GM04503 (cell line): ENCODE measurements at regions not wholly inside any gene's neighbourhood (a gene's known extent, or its start where the extent isn't known, plus 50 kb on each side); places are given as distances from the start of the nearest gene placed in this dataset.
"Not testable (repeated sequence)": the region's sequence is repeated elsewhere in the genome, so short reads cannot be mapped to it uniquely, and the experiment has no call there.

Source experiments
- DNase-seq: peaks from one replicate; pipeline ENCODE4 v3.0.0-alpha.2; 2012; ENCODE audit warnings: low read depth

- no peak for DNase-seq
These were observed 229.9 kb upstream of the DTNA start for GRCh38 chr18:34480162-34480700.

DNA sequence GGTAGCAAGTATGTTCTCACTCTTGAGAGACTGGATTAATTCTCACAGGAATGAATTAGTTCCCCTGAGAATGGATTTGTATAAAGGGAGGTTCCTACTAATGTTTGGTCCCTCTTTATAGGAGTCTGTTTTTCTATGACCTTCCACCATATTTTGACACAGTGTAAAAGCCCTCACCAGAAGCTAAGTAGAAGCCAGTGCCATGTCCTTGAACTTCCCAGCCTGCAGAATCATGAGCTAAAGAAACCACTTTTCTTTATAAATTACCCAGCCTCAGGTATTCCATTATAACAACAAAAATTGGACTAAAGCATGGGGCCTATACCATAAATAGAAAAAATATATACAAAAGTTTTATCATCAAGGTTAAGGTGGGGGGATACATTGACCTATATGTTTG lies 227.9 kb upstream of the DTNA start:
- DNase-seq, result no peak

GRCh38 chr18:34483198-34483597 lies 226.9 kb upstream of the DTNA start:
- no peak for DNase-seq

GRCh38 chr18:34491719-34492118 lies 218.4 kb upstream of the DTNA start:
- no peak for DNase-seq

DNA sequence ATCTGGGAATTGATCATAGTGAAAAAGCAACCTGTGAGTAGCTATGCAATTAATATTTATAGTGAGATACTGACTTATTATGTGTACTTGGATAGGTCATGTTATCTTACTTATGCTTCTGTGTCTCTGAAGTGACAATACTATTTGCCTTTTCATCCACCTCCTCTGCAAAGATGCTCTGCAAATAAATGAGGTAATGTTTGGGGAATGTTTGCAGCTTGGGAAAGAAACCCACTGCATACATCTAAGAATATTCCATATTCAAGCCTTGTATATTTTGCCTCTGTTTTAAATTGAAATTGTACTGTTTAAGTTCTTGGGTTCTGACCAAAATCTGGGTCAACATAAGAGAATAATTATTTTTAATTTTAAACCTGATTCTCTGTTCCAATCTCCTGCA lies 217.4 kb upstream of the DTNA start:
- DNase-seq, result no peak

DNA sequence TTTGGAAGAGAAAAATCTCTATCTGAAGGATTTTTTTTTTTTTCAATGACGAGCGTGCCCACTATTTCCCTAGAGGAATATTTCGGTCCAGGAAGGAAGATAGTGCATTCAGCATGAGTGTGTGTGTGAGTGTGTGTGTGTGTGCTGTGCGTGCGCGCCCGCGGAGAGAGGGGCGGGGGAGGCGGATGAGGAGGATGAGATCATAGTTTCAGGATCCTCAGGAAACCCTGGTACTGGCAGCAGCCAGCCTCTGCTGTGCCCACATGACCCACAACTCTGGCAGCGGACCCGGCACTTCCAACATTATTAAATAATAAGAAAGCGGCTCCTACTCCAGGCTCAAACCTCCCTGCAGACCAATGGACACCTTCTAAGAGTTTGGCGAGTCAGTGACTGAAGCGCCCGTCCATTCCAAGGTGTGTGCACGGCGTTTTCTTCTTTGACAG lies 217.0 kb upstream of the DTNA start:
- peak; percentile 5 for DNase-seq

GRCh38 chr18:34493566-34494358 lies 216.3 kb upstream of the DTNA start:
- no peak for DNase-seq

GRCh38 chr18:34494359-34494696 lies 215.8 kb upstream of the DTNA start:
- DNase-seq, result no peak

- no peak for DNase-seq
These were observed 214.6 kb upstream of the DTNA start for GRCh38 chr18:34495506-34495905.

DNA sequence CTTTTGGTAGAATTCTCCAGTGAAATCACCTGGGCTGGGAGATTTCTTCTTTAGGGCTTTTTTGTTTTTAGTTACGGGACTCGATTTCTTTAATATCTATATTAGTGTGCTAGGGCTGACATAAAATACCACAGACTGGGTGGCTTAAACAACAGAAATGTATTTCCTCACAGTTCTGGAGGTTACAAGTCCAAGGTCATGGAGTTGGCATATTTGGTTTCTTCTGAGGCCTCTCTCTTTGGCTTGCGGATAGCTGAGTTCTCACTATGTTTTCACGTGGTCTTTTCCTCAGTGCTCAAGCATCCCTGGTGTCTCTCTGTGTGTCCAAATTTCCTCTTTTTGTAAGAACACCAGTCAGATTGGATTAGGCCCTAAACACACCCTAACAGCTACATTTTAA lies 208.5 kb upstream of the DTNA start:
- DNase-seq, result no peak

GRCh38 chr18:34506198-34506597 lies 203.9 kb upstream of the DTNA start:
- DNase-seq, result no peak

- no peak for DNase-seq
These were observed 200.9 kb upstream of the DTNA start for GRCh38 chr18:34509163-34509562.

- no peak for DNase-seq
These were observed 200.1 kb upstream of the DTNA start for GRCh38 chr18:34509879-34510586.

- DNase-seq, result no peak
These were observed 199.2 kb upstream of the DTNA start for GRCh38 chr18:34510926-34511325.

GRCh38 chr18:34511435-34511834 lies 198.7 kb upstream of the DTNA start:
- DNase-seq, result no peak

- DNase-seq, result no peak
These were observed 198.2 kb upstream of the DTNA start for GRCh38 chr18:34511879-34512278.

GRCh38 chr18:34514238-34514637 lies 195.9 kb upstream of the DTNA start:
- no peak for DNase-seq

DNA sequence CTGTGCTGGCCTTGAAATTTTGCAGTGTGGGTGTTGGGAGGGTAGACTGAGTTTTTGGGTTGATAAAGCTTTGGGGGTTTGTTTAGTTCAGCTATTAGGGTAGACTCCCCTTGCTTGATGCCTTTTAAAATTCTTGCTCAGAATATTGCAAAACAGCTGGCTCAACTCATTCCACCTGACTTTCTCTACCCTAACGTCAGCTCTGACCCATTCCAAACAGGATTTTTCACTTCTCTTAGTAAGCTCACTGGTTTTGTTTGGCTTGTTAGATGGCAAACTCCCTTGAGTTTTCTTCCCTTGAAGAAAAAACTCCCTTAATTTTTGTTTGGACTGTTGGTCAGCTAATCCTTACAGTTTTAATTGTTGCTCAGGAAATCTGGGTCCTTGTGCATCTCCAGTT lies 195.1 kb upstream of the DTNA start:
- no peak for DNase-seq

- DNase-seq, result not testable (repeated sequence)
These were observed 193.7 kb upstream of the DTNA start for GRCh38 chr18:34516355-34516754.

DNA sequence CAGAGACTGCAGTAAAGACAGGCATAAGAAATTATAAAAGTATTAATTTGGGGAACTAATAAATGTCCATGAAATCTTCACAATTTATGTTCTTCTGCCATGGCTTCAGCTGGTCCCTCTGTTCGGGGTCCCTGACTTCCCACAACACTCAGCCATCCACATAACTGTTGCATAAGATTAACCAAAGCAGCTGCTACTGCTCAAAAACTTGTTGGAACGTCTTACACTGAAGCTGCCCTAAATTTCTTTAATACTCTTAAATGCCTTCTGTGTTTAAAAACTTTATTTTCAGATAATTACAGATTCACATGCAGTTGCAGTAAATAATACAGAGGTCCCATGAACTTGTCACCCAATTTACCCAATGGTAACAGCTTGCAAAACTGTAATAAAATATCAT lies 193.1 kb upstream of the DTNA start:
- DNase-seq, result not testable (repeated sequence)

- no peak for DNase-seq
These were observed 189.1 kb upstream of the DTNA start for GRCh38 chr18:34521040-34521439.

GRCh38 chr18:34522603-34523002 lies 187.5 kb upstream of the DTNA start:
- no peak for DNase-seq

DNA sequence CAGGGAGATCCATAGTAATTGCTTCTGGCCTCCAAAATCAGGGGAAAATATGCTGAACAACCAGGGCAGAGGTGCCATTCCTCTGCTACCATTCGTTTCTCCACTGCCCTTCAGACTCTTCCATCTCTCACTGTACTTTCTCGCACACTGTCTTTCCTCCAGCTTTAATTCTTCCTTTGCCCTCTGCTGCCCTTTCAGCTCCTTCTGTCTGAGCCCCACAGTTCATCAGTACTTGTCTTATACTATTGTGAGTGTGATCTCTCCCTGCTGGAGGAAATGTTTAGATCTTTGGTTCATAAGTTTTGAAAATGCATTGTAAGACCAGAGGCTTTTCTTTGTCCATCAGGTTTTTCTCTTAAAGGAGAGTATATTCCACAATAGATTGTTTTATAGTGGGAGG lies 184.9 kb upstream of the DTNA start:
- no peak for DNase-seq
